ENCODE measurements at regions not wholly inside any gene's neighbourhood (a gene's known extent, or its start where the extent isn't known, plus 50 kb on each side); places are given as distances from the start of the nearest gene placed in this dataset.

DNA sequence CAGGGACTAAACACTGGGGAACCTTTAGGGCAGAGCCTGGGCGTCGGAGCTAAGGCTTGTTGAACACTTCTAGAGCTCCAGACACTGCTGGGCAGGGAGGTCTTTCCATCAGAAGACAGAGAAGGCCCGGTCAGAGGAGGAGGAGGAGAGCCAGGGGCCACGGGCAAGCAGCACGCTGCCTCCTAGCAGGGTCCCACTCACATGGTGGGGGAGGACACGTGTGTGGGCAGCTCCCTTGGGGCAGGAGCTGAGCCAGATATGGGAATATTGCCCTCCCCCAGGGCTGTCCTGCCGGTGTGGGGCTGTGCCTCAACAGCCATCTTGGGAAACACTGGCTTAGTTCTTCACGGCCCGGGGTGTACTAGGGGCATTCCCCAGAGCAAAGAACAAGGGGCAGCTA is 89.6 kb upstream of the TLE3 start:
- no peak for DNase-seq (ENCODE audit: low read depth, low spot score)
- Histone ChIP-seq H3K36me3 (ENCODE audit: insufficient read depth, insufficient read length, low read length) (no peaks in the 10 kb centered on the region), H3K9me3 (ENCODE audit: insufficient read depth, low read length) (0 out of 2 replicates have a peak, but pooled peaks cover 7% of the 10 kb centered on the region), H3K4me3 (ENCODE audit: insufficient read length, low read depth) (no peak overlapping the region), H3K9ac (ENCODE audit: insufficient read length, low read depth) (no peak overlapping the region), H3K27me3 (ENCODE audit: insufficient read depth, insufficient read length) (no peaks in the 10 kb centered on the region), H3K4me1 (ENCODE audit: insufficient read depth, insufficient read length) (peaks cover 27% of the 10 kb centered on the region)
- no peak for TF ChIP-seq YY1 (IDR thresholded peaks at IDR 0.05; ENCODE audit: insufficient read depth, insufficient read length)
- no peak for TF ChIP-seq ZNF274 (IDR thresholded peaks at IDR 0.05; ENCODE audit: low read depth, low read length)
- no peak for TF ChIP-seq SUZ12 (IDR thresholded peaks at IDR 0.05; ENCODE audit: extremely low read depth, insufficient read depth, insufficient read length)

DNA sequence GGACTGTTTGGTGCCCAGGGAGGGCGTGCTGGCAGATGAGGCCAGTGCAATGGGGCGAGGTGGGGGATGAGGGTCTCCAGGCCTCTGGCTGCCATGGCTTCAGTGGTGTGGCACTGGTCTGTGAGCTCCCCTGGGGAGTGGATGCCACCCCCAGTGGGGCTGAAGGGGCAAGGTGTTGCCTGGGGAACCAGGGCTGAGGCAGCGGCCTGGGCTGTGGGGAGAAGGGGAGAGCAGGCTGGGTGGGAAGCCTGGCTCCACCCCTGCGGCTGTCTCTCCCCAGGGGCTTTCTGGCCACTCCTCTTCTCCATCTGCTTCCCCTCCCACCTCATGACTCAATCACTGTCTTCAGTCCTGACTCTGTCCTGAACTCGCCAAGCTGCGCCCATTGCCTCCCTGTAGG is 88.4 kb upstream of the TLE3 start:
- no peak for DNase-seq (ENCODE audit: low read depth, low spot score)
- Histone ChIP-seq H3K4me3 (ENCODE audit: insufficient read length, low read depth) (no peak overlapping the region), H3K36me3 (ENCODE audit: insufficient read depth, insufficient read length, low read length) (no peaks in the 10 kb centered on the region), H3K27me3 (ENCODE audit: insufficient read depth, insufficient read length) (no peaks in the 10 kb centered on the region), H3K9me3 (ENCODE audit: insufficient read depth, low read length) (no peaks in the 10 kb centered on the region), H3K9ac (ENCODE audit: insufficient read length, low read depth) (no peak overlapping the region), H3K4me1 (ENCODE audit: insufficient read depth, insufficient read length) (peaks cover 23% of the 10 kb centered on the region)
- TF ChIP-seq YY1 (IDR thresholded peaks at IDR 0.05; ENCODE audit: insufficient read depth, insufficient read length) (no peak), SUZ12 (IDR thresholded peaks at IDR 0.05; ENCODE audit: extremely low read depth, insufficient read depth, insufficient read length) (no peak), ZNF274 (IDR thresholded peaks at IDR 0.05; ENCODE audit: low read depth, low read length) (no peak)

DNA sequence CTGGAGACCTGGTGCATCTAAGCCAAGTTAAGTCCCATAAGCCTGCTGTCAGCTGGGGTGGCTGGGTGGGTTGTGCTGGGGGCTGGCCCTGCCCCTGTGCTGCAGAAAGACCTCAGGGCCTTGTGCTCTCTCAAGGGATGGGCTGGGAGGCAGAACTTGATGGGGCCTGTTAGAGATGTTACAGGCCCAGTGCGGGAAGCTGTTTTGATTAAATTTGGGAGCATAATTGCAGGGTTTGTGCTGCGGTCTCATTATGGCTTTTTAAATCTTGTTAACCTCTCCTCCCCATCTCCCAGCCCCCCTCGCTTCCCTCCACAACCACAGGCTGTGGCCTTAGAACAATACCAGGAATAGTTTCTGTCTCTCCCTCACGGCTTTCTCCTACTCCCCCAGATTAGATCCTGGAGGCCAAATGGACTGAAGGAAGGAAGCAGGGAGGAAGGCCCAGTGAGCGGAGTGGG is 87.6 kb upstream of the TLE3 start:
- no peak for DNase-seq (ENCODE audit: low read depth, low spot score)
- no peaks in the 10 kb centered on the region for H3K36me3 ChIP-seq (ENCODE audit: insufficient read depth, insufficient read length, low read length)
- no peaks in the 10 kb centered on the region for H3K27me3 ChIP-seq (ENCODE audit: insufficient read depth, insufficient read length)
- H3K4me1 ChIP-seq (ENCODE audit: insufficient read depth, insufficient read length): peaks cover 19% of the 10 kb centered on the region
- no peaks in the 10 kb centered on the region for H3K9me3 ChIP-seq (ENCODE audit: insufficient read depth, low read length)
- TF ChIP-seq YY1 (IDR thresholded peaks at IDR 0.05; ENCODE audit: insufficient read depth, insufficient read length): no peak
- TF ChIP-seq SUZ12 (IDR thresholded peaks at IDR 0.05; ENCODE audit: extremely low read depth, insufficient read depth, insufficient read length): no peak
- no peak for TF ChIP-seq ZNF274 (IDR thresholded peaks at IDR 0.05; ENCODE audit: low read depth, low read length)
- H3K4me3 ChIP-seq (ENCODE audit: insufficient read length, low read depth): no peak overlapping the region
- H3K9ac ChIP-seq (ENCODE audit: insufficient read length, low read depth): peak overlapping the region; percentile 33

DNA sequence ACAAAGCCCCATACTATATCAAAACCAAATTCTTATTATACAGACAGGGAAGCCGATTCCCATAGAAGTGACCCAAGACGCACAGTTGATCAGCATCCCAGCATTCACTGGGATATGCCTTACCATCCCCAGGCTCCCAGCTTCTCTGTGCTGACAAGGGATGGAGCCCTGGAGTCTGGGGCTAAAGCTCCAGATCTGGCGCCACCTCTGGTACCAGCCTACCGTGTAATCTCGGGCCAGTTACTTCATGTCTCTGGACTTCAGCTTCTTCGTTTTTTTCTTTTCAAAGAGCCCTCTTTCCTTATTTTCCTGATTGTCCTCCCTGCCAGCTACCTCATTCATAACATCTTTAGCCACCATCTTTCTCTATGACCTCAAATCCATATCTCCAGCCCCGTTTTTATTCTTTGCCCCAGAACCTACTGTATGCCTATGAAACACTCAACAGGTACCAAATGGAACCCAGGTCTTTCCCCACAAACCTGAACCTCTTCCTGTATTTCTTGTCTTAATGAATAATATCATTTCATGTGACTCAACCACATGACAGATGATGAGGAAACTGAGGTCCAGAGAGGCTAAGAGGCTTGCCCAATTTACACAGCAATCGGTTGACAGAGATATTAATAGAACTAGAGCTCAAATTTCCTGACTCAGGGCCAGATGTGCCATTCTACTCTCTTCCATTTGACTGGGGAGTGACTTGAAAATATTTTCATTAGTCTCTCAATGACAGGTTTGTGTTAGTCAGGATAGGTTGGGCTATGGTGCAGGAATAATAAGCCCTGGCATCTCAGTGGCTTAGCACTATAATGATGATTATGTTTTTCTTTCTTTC is 85.4 kb upstream of the TLE3 start:
- no peak overlapping the region for H3K9ac ChIP-seq (ENCODE audit: insufficient read length, low read depth)
- DNase-seq (ENCODE audit: low read depth, low spot score): no peak
- TF ChIP-seq ZNF274 (IDR thresholded peaks at IDR 0.05; ENCODE audit: low read depth, low read length): no peak
- no peak for TF ChIP-seq SUZ12 (IDR thresholded peaks at IDR 0.05; ENCODE audit: extremely low read depth, insufficient read depth, insufficient read length)
- TF ChIP-seq YY1 (IDR thresholded peaks at IDR 0.05; ENCODE audit: insufficient read depth, insufficient read length): no peak
- no peaks in the 10 kb centered on the region for H3K9me3 ChIP-seq (ENCODE audit: insufficient read depth, low read length)
- H3K36me3 ChIP-seq (ENCODE audit: insufficient read depth, insufficient read length, low read length): no peaks in the 10 kb centered on the region
- no peak overlapping the region for H3K4me3 ChIP-seq (ENCODE audit: insufficient read length, low read depth)
- no peaks in the 10 kb centered on the region for H3K27me3 ChIP-seq (ENCODE audit: insufficient read depth, insufficient read length)
- H3K4me1 ChIP-seq (ENCODE audit: insufficient read depth, insufficient read length): peaks cover 15% of the 10 kb centered on the region

DNA sequence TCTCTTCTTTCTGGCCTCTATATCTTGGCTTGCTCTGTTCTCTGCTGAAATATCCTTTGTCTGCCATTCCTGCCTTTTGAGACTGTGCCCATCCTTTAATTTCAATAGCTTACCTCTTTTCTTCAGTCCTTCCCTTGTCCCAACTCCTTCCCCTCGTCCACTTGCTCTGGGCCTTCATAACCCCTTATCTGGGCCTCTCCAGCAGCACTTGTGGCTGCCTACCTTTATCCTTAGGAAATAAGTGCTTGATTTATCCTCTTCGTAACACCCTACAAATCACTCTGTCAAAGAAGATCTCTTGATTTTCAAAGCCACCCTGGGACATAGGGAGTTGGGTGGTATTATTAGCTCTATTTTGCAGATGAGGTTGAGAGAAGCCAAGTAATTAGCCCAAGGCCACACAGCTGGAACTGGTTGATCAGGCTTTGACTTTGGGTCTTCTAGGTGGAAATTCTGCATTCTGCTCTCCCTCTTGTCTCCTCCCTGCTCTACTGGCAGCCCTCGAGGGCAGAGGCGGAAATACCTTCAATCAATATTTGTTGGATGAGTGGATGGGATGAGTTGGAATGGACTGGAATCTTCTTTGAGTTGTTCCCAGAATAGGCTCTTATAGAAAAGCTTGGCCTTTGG is 84.0 kb upstream of the TLE3 start:
- H3K4me1 ChIP-seq (ENCODE audit: insufficient read depth, insufficient read length): peaks cover 11% of the 10 kb centered on the region
- H3K9ac ChIP-seq (ENCODE audit: insufficient read length, low read depth): no peak overlapping the region
- no peaks in the 10 kb centered on the region for H3K27me3 ChIP-seq (ENCODE audit: insufficient read depth, insufficient read length)
- no peak for TF ChIP-seq SUZ12 (IDR thresholded peaks at IDR 0.05; ENCODE audit: extremely low read depth, insufficient read depth, insufficient read length)
- TF ChIP-seq YY1 (IDR thresholded peaks at IDR 0.05; ENCODE audit: insufficient read depth, insufficient read length): no peak
- TF ChIP-seq ZNF274 (IDR thresholded peaks at IDR 0.05; ENCODE audit: low read depth, low read length): no peak
- no peaks in the 10 kb centered on the region for H3K9me3 ChIP-seq (ENCODE audit: insufficient read depth, low read length)
- no peak for DNase-seq (ENCODE audit: low read depth, low spot score)
- H3K36me3 ChIP-seq (ENCODE audit: insufficient read depth, insufficient read length, low read length): no peaks in the 10 kb centered on the region
- no peak overlapping the region for H3K4me3 ChIP-seq (ENCODE audit: insufficient read length, low read depth)

DNA sequence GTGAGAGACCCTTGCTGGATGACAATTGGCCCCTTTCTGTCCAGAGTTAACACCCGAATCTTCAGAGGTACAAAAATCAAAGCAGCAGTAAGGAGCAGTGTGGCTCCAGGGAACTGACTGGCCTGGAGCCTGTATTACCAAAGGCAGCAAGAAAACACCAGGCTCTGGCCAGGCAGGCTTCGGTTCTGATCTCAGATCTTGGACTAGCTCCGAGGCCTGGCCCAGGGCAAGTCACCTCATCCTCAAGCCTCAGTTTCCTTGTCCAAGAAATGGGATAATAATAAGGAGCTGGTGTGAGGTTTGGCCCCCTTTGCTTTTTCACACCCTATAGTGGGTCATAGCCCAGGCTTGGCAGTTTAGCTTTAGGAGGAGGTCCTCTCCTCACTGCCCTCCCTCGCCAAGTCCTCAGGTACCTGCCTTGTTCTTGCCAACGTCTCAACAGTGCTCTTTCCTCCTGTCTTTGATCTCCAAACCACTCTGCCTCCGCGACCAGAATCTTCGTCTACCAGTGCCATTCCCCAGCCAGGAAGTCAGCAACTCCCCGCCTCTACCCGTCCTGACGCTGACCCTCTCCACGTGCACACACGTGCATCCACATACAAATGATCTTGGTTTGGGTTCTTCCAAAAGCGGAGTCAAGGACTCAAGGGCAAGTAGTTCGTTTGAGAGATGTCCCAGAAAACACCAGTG is 82.6 kb upstream of the TLE3 start:
- Histone ChIP-seq H3K36me3 (ENCODE audit: insufficient read depth, insufficient read length, low read length) (no peaks in the 10 kb centered on the region), H3K27me3 (ENCODE audit: insufficient read depth, insufficient read length) (no peaks in the 10 kb centered on the region), H3K4me3 (ENCODE audit: insufficient read length, low read depth) (no peak overlapping the region), H3K4me1 (ENCODE audit: insufficient read depth, insufficient read length) (peaks cover 2% of the 10 kb centered on the region), H3K9me3 (ENCODE audit: insufficient read depth, low read length) (no peaks in the 10 kb centered on the region), H3K9ac (ENCODE audit: insufficient read length, low read depth) (no peak overlapping the region)
- no peak for TF ChIP-seq SUZ12 (IDR thresholded peaks at IDR 0.05; ENCODE audit: extremely low read depth, insufficient read depth, insufficient read length)
- no peak for TF ChIP-seq YY1 (IDR thresholded peaks at IDR 0.05; ENCODE audit: insufficient read depth, insufficient read length)
- TF ChIP-seq ZNF274 (IDR thresholded peaks at IDR 0.05; ENCODE audit: low read depth, low read length): no peak
- no peak for DNase-seq (ENCODE audit: low read depth, low spot score)

Measured in NT2/D1 (cell line).